GM12872 (cell line): ENCODE measurements at regions not wholly inside any gene's neighbourhood (a gene's known extent, or its start where the extent isn't known, plus 50 kb on each side); places are given as distances from the start of the nearest gene placed in this dataset.

Experiments
- CTCF ChIP-seq: IDR thresholded peaks from 3 replicates; pipeline ENCODE4 v1.5.1; 2011; ENCODE audit warnings: low read depth, mild to moderate bottlenecking, low read length, moderate library complexity; ENCODE audit not compliant: insufficient read depth

- no peak for TF ChIP-seq CTCF
Observed at GRCh38 chr10:29209830-29210229, 79.0 kb upstream of the LYZL1 start.

DNA sequence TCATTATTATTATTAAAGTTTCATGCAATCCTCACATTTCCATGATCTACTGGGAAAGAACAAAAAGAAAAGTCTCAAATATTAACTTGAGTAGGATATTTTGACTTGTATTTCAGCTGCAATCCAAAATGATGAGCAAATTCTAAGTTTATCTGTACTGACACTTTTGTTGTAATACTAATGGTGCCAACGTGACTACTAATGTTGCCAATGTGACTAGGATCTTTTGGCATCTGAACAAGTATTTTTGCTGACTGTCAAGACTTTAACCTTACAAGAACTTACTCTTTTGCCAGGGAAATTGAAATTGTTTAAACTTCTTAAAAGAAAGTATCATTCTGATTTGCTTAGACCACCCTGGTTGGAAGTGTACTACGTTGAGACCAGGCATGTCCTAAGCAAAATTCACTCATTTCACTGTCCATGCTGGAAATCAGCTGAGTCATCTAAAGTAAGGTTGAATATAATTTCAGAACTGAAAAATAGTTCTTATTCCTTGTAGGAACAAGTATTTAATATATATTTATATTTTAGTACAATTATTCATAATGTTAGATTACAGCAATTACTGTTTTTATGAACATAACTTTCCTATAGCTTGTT is 78.5 kb upstream of the LYZL1 start:
- TF ChIP-seq CTCF = no peak

DNA sequence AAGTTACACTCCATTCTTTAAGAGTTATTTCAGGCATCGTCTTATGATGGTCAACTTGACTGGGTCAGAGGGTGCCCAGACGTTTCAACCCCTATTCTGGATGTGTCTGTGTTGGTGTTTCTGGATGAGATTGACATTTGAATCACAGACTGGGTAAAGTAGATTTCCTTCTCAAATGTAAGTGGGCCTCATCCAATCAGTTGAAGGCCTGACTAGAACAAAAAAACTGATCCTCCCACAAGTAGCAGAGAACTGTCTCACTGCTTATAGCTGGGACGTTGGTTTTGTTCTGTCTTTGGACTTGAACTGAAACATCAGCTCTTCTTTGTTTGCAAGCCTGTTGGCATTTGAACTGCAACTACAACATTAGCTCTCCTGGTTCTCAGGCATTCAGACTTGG is 76.3 kb upstream of the LYZL1 start:
- no peak for TF ChIP-seq CTCF

GRCh38 chr10:29214551-29214950 is 74.3 kb upstream of the LYZL1 start:
- TF ChIP-seq CTCF = no peak

DNA sequence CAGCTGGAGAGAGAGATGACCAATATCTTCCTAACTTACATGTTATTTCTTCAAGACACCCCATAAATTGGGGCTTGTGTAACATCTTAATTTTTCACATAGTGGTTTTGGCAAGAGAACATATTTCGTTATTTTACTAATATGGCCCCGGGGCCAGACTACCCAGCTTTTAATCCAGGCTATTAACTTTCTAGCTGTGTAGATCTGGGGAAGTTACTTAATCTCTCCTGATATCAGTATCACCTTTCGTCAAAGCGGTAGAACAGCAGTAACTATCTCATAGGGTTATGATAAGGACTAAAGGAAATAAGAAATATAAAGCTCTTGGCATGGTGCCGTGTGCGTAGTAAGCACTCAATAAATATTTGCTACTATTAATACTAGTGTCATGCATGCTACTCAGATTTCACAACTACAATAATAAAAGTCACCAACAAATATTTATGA is 71.6 kb upstream of the LYZL1 start:
- TF ChIP-seq CTCF = no peak

DNA sequence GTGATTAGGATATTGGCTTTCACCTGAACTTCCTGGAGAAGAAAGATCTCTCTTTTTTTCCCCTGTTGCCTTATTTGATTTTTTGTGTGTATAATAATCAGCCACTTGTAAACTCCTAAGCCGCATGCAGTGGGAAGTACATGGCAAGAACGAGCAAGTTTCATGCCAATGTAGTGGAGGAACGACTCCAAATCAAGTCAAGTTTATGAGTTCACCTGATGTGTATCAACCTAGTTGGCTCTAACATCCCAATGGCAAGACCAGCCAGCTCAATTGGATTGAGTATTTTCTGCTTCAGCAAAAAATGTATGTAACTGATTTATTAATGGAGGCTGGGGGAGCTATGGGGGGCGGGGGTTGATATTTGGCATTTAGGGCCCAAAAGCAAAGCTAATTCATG is 65.5 kb upstream of the LYZL1 start:
- no peak for TF ChIP-seq CTCF

DNA sequence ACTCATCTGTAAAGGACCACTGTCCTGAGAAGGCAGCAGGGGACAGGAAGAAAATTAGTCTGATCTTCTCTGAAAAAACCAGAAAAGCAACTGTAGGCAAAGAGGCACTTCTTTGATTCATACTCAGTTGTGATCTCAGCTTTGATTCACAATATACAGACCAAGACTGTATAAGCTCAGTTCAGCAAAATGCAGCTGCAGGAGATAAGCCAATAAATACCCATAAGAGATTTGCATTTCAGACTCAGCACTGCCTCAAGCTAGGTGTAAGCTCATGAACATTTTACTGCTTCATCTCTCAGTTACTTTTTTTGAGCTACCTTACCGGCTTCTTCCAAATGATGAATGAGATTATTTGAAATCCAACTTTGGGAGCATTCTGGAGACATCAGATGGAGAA is 64.2 kb upstream of the LYZL1 start:
- TF ChIP-seq CTCF = no peak

GRCh38 chr10:29227201-29227600 is 61.7 kb upstream of the LYZL1 start:
- TF ChIP-seq CTCF = no peak
